Neural progenitor cell (in vitro differentiated cells): ENCODE measurements at regions not wholly inside any gene's neighbourhood (a gene's known extent, or its start where the extent isn't known, plus 50 kb on each side); places are given as distances from the start of the nearest gene placed in this dataset.

Experiments used
- DNase-seq: peaks from one replicate; pipeline ENCODE4 v3.0.0-alpha.2; 2016; ENCODE audit warnings: low spot score
- H2AFZ ChIP-seq: fragments of 200-600 bp; sonication (generic); replicated peaks from 2 replicates; pipeline ENCODE4 v1.6.1; 2016; ENCODE audit warnings: antibody characterized with exemption
- H3F3A ChIP-seq: fragments of 200-600 bp; sonication (generic); 2 replicates; pipeline ENCODE4 v1.6.1; 2016; ENCODE audit warnings: antibody characterized with exemption, low read depth
- H3K27ac ChIP-seq: fragments of 200-600 bp; sonication (generic); 2 replicates; pipeline ENCODE4 v1.5.1; 2016; ENCODE audit warnings: mild to moderate bottlenecking
- H3K27me3 ChIP-seq: fragments of 200-600 bp; sonication (generic); 2 replicates; pipeline ENCODE4 v1.6.1; 2016; ENCODE audit warnings: mild to moderate bottlenecking, moderate library complexity
- H3K36me3 ChIP-seq: fragments of 200-600 bp; sonication (generic); 2 replicates; pipeline ENCODE4 v1.5.1; 2016
- H3K4me1 ChIP-seq: fragments of 200-600 bp; sonication (generic); 2 replicates; pipeline ENCODE4 v1.6.1; 2016; ENCODE audit warnings: mixed run types
- H3K4me2 ChIP-seq: fragments of 200-600 bp; sonication (generic); 2 replicates; pipeline ENCODE4 v1.6.1; 2016
- H3K4me3 ChIP-seq: fragments of 200-600 bp; sonication (generic); 2 replicates; pipeline ENCODE4 v1.5.1; 2016
- H3K79me2 ChIP-seq: fragments of 200-600 bp; sonication (generic); 2 replicates; pipeline ENCODE4 v1.6.1; 2016; ENCODE audit warnings: low read depth
- H3K9ac ChIP-seq: fragments of 200-600 bp; sonication (generic); 2 replicates; pipeline ENCODE4 v1.6.1; 2016
- H3K9me3 ChIP-seq: fragments of 200-600 bp; sonication (generic); 2 replicates; pipeline ENCODE4 v1.5.1; 2016; ENCODE audit warnings: low read depth
- H4K20me1 ChIP-seq: fragments of 200-600 bp; sonication (generic); 2 replicates; pipeline ENCODE4 v1.6.1; 2016; ENCODE audit warnings: low read depth
- H3K27ac Mint-ChIP-seq: 3 replicates; pipeline ENCODE4 v1.8.0; 2021; ENCODE audit warnings: mixed read lengths
- H3K27me3 Mint-ChIP-seq: 2 replicates; pipeline ENCODE4 v1.8.0; 2022; ENCODE audit warnings: low read depth, mild to moderate bottlenecking, inconsistent platforms, moderate library complexity, mixed read lengths; ENCODE audit not compliant: insufficient read depth
- H3K36me3 Mint-ChIP-seq: 3 replicates; pipeline ENCODE4 v1.8.0; 2021; ENCODE audit warnings: mixed read lengths
- H3K4me1 Mint-ChIP-seq: 3 replicates; pipeline ENCODE4 v1.8.0; 2021; ENCODE audit warnings: mixed read lengths
- H3K4me3 Mint-ChIP-seq: 3 replicates; pipeline ENCODE4 v1.8.0; 2021; ENCODE audit warnings: mild to moderate bottlenecking, moderate library complexity, mixed read lengths
- H3K9me3 Mint-ChIP-seq: 3 replicates; pipeline ENCODE4 v1.8.0; 2020; ENCODE audit warnings: mixed read lengths
- CTCF ChIP-seq: fragments of 200-600 bp; sonication (generic); IDR thresholded peaks from 2 replicates; pipeline ENCODE4 v1.5.1; 2017; ENCODE audit warnings: antibody characterized with exemption, mild to moderate bottlenecking
- EZH2 ChIP-seq: fragments of 200-600 bp; sonication (generic); IDR thresholded peaks from 2 replicates; pipeline ENCODE4 v1.6.1; 2017; ENCODE audit warnings: antibody characterized with exemption, mild to moderate bottlenecking, moderate library complexity
- EZH2phosphoT487 ChIP-seq: fragments of 200-600 bp; sonication (generic); IDR thresholded peaks from 2 replicates; pipeline ENCODE4 v1.6.1; 2017; ENCODE audit warnings: antibody characterized with exemption

GRCh38 chr6:82739303-82739702, 326.3 kb downstream of the UBE3D start:
- H4K20me1 ChIP-seq = no peaks in the 10 kb centered on the region
- peaks cover 2% of the 10 kb centered on the region for H3K9me3 Mint-ChIP-seq
- H3K4me2 ChIP-seq = peak overlapping the region; percentile 65
- no peak overlapping the region for H2AFZ ChIP-seq
- H3K4me3 Mint-ChIP-seq = peak overlapping the region; percentile 69
- no peaks in the 10 kb centered on the region for H3K79me2 ChIP-seq
- H3K27ac Mint-ChIP-seq = peak overlapping the region; percentile 99
- H3K36me3 ChIP-seq = no peaks in the 10 kb centered on the region
- TF ChIP-seq EZH2 (no peak), CTCF (no peak), EZH2phosphoT487 (no peak)
- H3K9me3 ChIP-seq = no peaks in the 10 kb centered on the region
- peaks cover 85% of the 10 kb centered on the region for H3K4me1 Mint-ChIP-seq
- H3K4me3 ChIP-seq = no peak overlapping the region
- no peaks in the 10 kb centered on the region for H3K27me3 ChIP-seq
- peak; percentile 37 for DNase-seq
- no peaks in the 10 kb centered on the region for H3K36me3 Mint-ChIP-seq
- peaks cover 63% of the 10 kb centered on the region for H3F3A ChIP-seq
- peak overlapping the region; percentile 96 for H3K27ac ChIP-seq
- no peak overlapping the region for H3K9ac ChIP-seq
- peaks cover 63% of the 10 kb centered on the region for H3K4me1 ChIP-seq
- H3K27me3 Mint-ChIP-seq = peaks cover 2% of the 10 kb centered on the region

GRCh38 chr6:82740072-82740471, 325.6 kb downstream of the UBE3D start:
- H3K27ac ChIP-seq = peak overlapping the region; percentile 96
- Mint-ChIP-seq H3K4me3 (peak overlapping the region; percentile 20), H3K9me3 (peaks cover 3% of the 10 kb centered on the region), H3K27me3 (peaks cover 2% of the 10 kb centered on the region), H3K36me3 (no peaks in the 10 kb centered on the region), H3K27ac (peak overlapping the region; percentile 99), H3K4me1 (peaks cover 87% of the 10 kb centered on the region)
- no peak overlapping the region for H2AFZ ChIP-seq
- H3K79me2 ChIP-seq = no peaks in the 10 kb centered on the region
- no peaks in the 10 kb centered on the region for H3K27me3 ChIP-seq
- H3K9ac ChIP-seq = no peak overlapping the region
- peaks cover 63% of the 10 kb centered on the region for H3K4me1 ChIP-seq
- H3K4me2 ChIP-seq = peak overlapping the region; percentile 65
- H4K20me1 ChIP-seq = no peaks in the 10 kb centered on the region
- DNase-seq = no peak
- H3K9me3 ChIP-seq = no peaks in the 10 kb centered on the region
- H3K36me3 ChIP-seq = no peaks in the 10 kb centered on the region
- H3F3A ChIP-seq = peaks cover 63% of the 10 kb centered on the region
- TF ChIP-seq CTCF (no peak), EZH2phosphoT487 (no peak), EZH2 (no peak)
- no peak overlapping the region for H3K4me3 ChIP-seq

GRCh38 chr6:82741325-82741995, 324.2 kb downstream of the UBE3D start:
- peak overlapping the region; percentile 65 for H3K4me2 ChIP-seq
- Mint-ChIP-seq H3K9me3 (peaks cover 3% of the 10 kb centered on the region), H3K27ac (peak overlapping the region; percentile 98), H3K4me1 (peaks cover 85% of the 10 kb centered on the region), H3K36me3 (peaks cover 3% of the 10 kb centered on the region), H3K4me3 (peak overlapping the region; percentile 58), H3K27me3 (peaks cover 2% of the 10 kb centered on the region)
- H3K36me3 ChIP-seq = no peaks in the 10 kb centered on the region
- DNase-seq = no peak
- no peak overlapping the region for H3K9ac ChIP-seq
- no peak for TF ChIP-seq CTCF
- no peak for TF ChIP-seq EZH2phosphoT487
- TF ChIP-seq EZH2 = no peak
- no peaks in the 10 kb centered on the region for H3K79me2 ChIP-seq
- H4K20me1 ChIP-seq = no peaks in the 10 kb centered on the region
- no peaks in the 10 kb centered on the region for H3K9me3 ChIP-seq
- H3K27ac ChIP-seq = peak overlapping the region; percentile 96
- no peak overlapping the region for H2AFZ ChIP-seq
- H3K4me3 ChIP-seq = no peak overlapping the region
- H3K27me3 ChIP-seq = no peaks in the 10 kb centered on the region
- peaks cover 67% of the 10 kb centered on the region for H3K4me1 ChIP-seq
- H3F3A ChIP-seq = peaks cover 63% of the 10 kb centered on the region
